Tibial artery (tissue), 4 donors: ENCODE measurements at regions not wholly inside any gene's neighbourhood (a gene's known extent, or its start where the extent isn't known, plus 50 kb on each side); places are given as distances from the start of the nearest gene placed in this dataset.

Experiments used
- DNase-seq, 2 donors: peaks; one replicate each; pipeline ENCODE4 v3.0.0-alpha.2; 2019
- H3K27ac ChIP-seq, 2 donors: fragments of 200-600 bp; sonication (generic) in 1 of 2; 1 replicate in 1 of 2; 2 replicates in 1 of 2; pipeline ENCODE4 v1.5.1; 2018 to 2019; ENCODE audit warnings: mild to moderate bottlenecking in 1 of 2
- H3K27me3 ChIP-seq, 2 donors: fragments of 200-600 bp; sonication (generic) in 1 of 2; one replicate each; pipeline versions ENCODE4 v1.5.1 to v1.6.0; 2016 to 2019
- H3K36me3 ChIP-seq, 3 donors: fragments of 200-600 bp; sonication (generic) in 2 of 3; one replicate each; pipeline ENCODE4 v1.5.1; 2016 to 2019; ENCODE audit warnings: mild to moderate bottlenecking in 2 of 3
- H3K4me1 ChIP-seq, 4 donors: fragments of 200-600 bp; sonication (generic) in 2 of 4; 1 replicate in 3 of 4; 2 replicates in 1 of 4; pipeline ENCODE4 v1.5.1; 2016 to 2019
- H3K4me3 ChIP-seq, 2 donors: fragments of 200-600 bp; sonication (generic) in 1 of 2; 1 replicate in 1 of 2; 2 replicates in 1 of 2; pipeline ENCODE4 v1.5.1; 2018 to 2019; ENCODE audit warnings: mild to moderate bottlenecking in 2 of 2
- H3K9me3 ChIP-seq, 3 donors: fragments of 200-600 bp; sonication (generic) in 1 of 3; one replicate each; pipeline ENCODE4 v1.5.1; 2016 to 2019
- CTCF ChIP-seq, 2 experiments: fragments of 200-600 bp in 1 of 2; fragments of 450-650 bp in 1 of 2; IDR thresholded peaks; one replicate each; pipeline ENCODE4 v1.5.1; 2017 to 2019; ENCODE audit warnings: antibody characterized with exemption in 2 of 2, mild to moderate bottlenecking in 1 of 2, moderate library complexity in 1 of 2
- intact Hi-C: fragments of 100-400 bp; cut with DNase I; formaldehyde crosslinking; loops from one replicate; pipeline ENCODE4 v1.15.0; 2023; ENCODE audit warnings: low total_unique reads

GRCh38 chrX:3407781-3408180, 61.3 kb upstream of the MXRA5 start:
- no peak for DNase-seq
- TF ChIP-seq CTCF (IDR thresholded peaks at IDR 0.05) = no peak
- Histone ChIP-seq H3K9me3 (peaks cover 0 to 2% (median 0%) of the 10 kb centered on the region in 3 donors), H3K4me3 (no peak overlapping the region), H3K4me1 (no peaks in the 10 kb centered on the region), H3K27me3 (no peaks in the 10 kb centered on the region), H3K27ac (no peak overlapping the region), H3K36me3 (no peaks in the 10 kb centered on the region)
- intact Hi-C loops = no loop called here

- H3K27ac ChIP-seq = no peak overlapping the region
- no peaks in the 10 kb centered on the region for H3K9me3 ChIP-seq
- no peak overlapping the region for H3K4me3 ChIP-seq
- no peaks in the 10 kb centered on the region for H3K4me1 ChIP-seq
- H3K36me3 ChIP-seq = no peaks in the 10 kb centered on the region
- no peak for DNase-seq
- intact Hi-C loops = no loop called here
- TF ChIP-seq CTCF (IDR thresholded peaks at IDR 0.05) = no peak
- H3K27me3 ChIP-seq = no peaks in the 10 kb centered on the region
These were observed 60.7 kb upstream of the MXRA5 start for GRCh38 chrX:3407121-3407520.

DNA sequence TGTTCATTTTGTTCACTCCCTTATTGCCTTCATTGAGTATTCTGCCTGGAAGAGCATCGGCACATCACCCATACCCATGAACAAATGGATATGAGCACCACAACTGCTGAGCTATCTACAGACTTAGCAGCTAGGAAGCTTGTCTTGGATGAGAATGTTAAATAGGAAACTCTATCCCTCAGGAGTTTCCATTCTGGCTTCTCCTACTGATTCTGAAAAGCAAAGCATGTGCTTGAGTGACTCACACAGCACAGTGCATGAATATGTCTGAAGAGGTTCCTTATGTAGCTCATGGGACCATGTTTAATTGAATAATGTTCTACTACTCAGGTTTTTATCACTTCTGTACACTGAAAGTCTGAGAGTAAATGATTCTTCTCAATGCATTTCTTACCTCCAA, 57.3 kb upstream of the MXRA5 start:
- Histone ChIP-seq H3K27me3 (no peaks in the 10 kb centered on the region), H3K4me1 (no peaks in the 10 kb centered on the region), H3K27ac (no peak overlapping the region), H3K36me3 (no peaks in the 10 kb centered on the region), H3K4me3 (no peak overlapping the region), H3K9me3 (no peaks in the 10 kb centered on the region)
- intact Hi-C loops = no loop called here
- TF ChIP-seq CTCF (IDR thresholded peaks at IDR 0.05) = no peak
- no peak for DNase-seq
